ENCODE measurements at regions not wholly inside any gene's neighbourhood (a gene's known extent, or its start where the extent isn't known, plus 50 kb on each side); places are given as distances from the start of the nearest gene placed in this dataset.

DNA sequence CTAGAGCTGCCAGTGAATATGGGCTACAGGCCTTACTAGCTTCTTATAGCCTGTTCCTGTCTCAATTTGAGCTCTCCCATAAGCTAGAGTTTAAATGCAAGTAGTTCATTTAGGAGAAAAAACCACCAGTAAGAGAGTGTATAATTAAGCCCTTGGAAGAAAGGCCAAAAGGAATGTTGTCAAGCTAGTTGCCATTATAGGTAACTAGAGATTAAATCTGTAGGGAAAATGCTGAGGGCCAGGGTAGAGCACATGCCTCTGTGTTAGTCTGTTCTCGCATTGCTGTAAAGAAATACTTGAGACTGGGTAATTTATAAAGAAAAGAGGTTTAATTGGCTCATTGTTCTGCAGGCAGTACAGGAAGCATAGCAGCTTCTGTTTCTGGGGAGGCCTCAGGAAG, 410.2 kb downstream of the MID1IP1 start:
- DNase-seq, result no peak
- Histone ChIP-seq H3K36me3 (ENCODE audit: control insufficient read depth, insufficient read depth, low read length) (no peaks in the 10 kb centered on the region), H3K4me3 (ENCODE audit: insufficient read depth, low read depth, low read length, poor library complexity, severe bottlenecking) (no peak overlapping the region), H3K27ac (ENCODE audit: insufficient read depth, low read length, poor library complexity, severe bottlenecking) (no peak overlapping the region), H3K27me3 (replicated peaks; ENCODE audit: control insufficient read depth, insufficient read depth, low read length, poor library complexity, severe bottlenecking) (no peaks in the 10 kb centered on the region), H3K4me1 (ENCODE audit: control insufficient read depth, insufficient read depth, low read length, poor library complexity, severe bottlenecking) (no peaks in the 10 kb centered on the region), H3K9me3 (ENCODE audit: control insufficient read depth, low read length) (no peaks in the 10 kb centered on the region)

DNA sequence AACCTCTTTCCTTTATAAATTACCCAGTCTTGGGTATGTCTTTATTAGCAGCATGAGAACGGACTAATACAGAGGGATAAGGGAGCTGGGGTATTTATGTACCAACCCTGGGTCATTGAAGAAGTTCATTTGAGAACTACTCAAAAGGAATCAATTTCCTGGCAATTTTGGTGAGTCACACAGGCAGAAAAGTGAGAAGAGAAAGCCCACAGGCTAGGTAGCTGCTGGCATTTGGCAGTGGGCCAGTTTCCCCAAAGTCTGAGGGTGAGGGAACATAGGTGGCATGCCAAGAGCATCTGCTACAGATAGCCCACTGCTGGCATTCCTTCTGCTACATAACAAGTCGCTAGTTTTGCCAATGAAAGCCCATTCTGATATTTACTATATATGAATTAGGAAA, 411.2 kb downstream of the MID1IP1 start:
- Histone ChIP-seq H3K27me3 (replicated peaks; ENCODE audit: control insufficient read depth, insufficient read depth, low read length, poor library complexity, severe bottlenecking) (no peaks in the 10 kb centered on the region), H3K36me3 (ENCODE audit: control insufficient read depth, insufficient read depth, low read length) (no peaks in the 10 kb centered on the region), H3K27ac (ENCODE audit: insufficient read depth, low read length, poor library complexity, severe bottlenecking) (no peak overlapping the region), H3K4me1 (ENCODE audit: control insufficient read depth, insufficient read depth, low read length, poor library complexity, severe bottlenecking) (no peaks in the 10 kb centered on the region), H3K9me3 (ENCODE audit: control insufficient read depth, low read length) (no peaks in the 10 kb centered on the region), H3K4me3 (ENCODE audit: insufficient read depth, low read depth, low read length, poor library complexity, severe bottlenecking) (no peak overlapping the region)
- DNase-seq, result no peak

DNA sequence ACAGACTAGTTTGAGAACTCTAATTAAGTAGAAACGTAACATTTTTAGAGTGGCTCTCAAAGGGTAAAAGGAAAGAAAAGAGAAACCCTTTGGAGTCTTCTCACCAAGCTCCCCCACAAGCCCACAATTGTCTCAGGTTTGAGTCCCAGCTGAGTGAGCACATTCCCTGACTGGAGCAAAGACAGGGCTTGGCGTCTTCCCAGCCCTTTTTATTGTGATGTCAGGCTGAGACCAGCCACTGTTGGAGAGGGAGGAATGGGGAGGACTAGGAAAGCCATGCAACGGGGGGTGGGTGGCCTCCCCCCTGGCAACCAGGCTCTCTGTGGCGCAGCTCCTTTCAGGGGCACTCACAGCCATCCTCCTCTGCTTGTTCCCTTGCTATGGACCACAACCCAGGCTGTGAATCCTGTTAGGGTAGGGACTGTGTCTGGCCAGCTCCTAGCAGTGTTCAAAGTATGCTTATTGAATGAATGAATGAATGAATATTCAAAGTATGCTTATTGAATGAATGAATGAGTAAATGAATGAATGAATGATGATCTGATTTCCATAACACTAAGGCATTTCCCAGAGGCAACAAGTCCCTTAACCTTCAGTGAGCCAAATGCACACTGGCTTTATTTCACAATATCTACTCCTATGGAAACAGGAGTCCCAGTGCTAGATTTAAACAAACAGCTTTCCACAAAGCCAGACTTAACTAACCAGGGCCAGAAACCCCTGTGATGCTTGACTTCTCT, 413.3 kb downstream of the MID1IP1 start:
- H3K36me3 ChIP-seq (ENCODE audit: control insufficient read depth, insufficient read depth, low read length), result no peaks in the 10 kb centered on the region
- no peak overlapping the region for H3K27ac ChIP-seq (ENCODE audit: insufficient read depth, low read length, poor library complexity, severe bottlenecking)
- no peaks in the 10 kb centered on the region for H3K27me3 ChIP-seq (replicated peaks; ENCODE audit: control insufficient read depth, insufficient read depth, low read length, poor library complexity, severe bottlenecking)
- no peak for DNase-seq
- H3K9me3 ChIP-seq (ENCODE audit: control insufficient read depth, low read length), result no peaks in the 10 kb centered on the region
- no peak overlapping the region for H3K4me3 ChIP-seq (ENCODE audit: insufficient read depth, low read depth, low read length, poor library complexity, severe bottlenecking)
- no peaks in the 10 kb centered on the region for H3K4me1 ChIP-seq (ENCODE audit: control insufficient read depth, insufficient read depth, low read length, poor library complexity, severe bottlenecking)

DNA sequence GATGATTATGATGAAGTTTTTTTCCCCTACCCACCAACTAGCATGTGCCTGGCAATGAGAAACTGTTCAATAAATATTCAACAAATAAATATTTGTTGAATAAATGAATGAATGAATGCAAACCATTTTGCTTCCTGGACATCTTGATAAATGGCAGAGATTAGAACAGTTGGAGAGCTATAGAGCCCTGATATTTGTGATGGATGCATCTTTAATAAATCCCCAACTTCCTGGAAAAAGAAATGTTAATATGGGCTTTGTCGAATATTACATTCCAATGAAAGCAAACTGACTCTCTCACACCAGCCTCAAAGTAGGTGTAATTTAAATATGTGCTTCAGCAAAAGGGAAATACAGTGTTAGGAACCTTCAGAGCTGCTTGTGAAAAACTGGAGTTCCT, 419.7 kb downstream of the MID1IP1 start:
- no peak overlapping the region for H3K27ac ChIP-seq (ENCODE audit: insufficient read depth, low read length, poor library complexity, severe bottlenecking)
- no peaks in the 10 kb centered on the region for H3K27me3 ChIP-seq (replicated peaks; ENCODE audit: control insufficient read depth, insufficient read depth, low read length, poor library complexity, severe bottlenecking)
- H3K9me3 ChIP-seq (ENCODE audit: control insufficient read depth, low read length), result no peaks in the 10 kb centered on the region
- H3K4me1 ChIP-seq (ENCODE audit: control insufficient read depth, insufficient read depth, low read length, poor library complexity, severe bottlenecking), result no peaks in the 10 kb centered on the region
- no peaks in the 10 kb centered on the region for H3K36me3 ChIP-seq (ENCODE audit: control insufficient read depth, insufficient read depth, low read length)
- H3K4me3 ChIP-seq (ENCODE audit: insufficient read depth, low read depth, low read length, poor library complexity, severe bottlenecking), result no peak overlapping the region
- no peak for DNase-seq

DNA sequence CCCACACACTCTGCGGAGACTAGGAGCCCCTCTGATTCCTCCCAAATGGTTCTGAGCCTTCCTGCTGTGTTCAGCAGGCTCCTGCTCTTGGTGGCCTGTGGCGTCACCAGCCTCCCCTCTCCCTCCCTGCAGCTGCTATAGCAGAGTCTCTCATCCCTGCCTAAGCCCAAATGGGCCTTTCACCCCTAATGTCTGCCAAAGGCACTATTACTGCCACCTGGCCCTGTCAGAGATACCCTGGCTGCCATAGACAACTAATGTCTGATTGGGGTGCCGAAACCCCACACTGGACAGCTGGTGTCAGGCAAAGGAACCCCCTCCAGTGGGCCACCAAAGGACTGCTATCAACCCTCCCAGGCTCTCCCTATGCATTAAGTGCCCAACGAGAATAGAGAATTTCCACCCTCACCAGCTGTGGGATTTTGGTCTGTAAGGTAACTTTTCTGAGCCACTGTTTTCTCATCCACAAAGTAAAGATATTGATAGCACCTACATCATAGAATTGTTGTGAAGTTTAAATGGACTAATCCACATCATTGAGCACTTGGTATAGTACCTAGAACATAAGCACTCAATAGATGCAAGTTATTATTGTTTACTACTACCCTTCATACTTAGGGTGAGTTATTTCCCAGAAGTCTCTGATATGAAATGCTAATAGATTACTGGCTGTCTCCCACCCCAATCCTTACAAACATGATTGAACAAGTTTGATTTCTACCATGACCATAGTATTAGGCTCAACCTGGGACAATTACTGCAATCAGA, 421.3 kb downstream of the MID1IP1 start:
- Histone ChIP-seq H3K4me3 (ENCODE audit: insufficient read depth, low read depth, low read length, poor library complexity, severe bottlenecking) (no peak overlapping the region), H3K36me3 (ENCODE audit: control insufficient read depth, insufficient read depth, low read length) (no peaks in the 10 kb centered on the region), H3K4me1 (ENCODE audit: control insufficient read depth, insufficient read depth, low read length, poor library complexity, severe bottlenecking) (no peaks in the 10 kb centered on the region), H3K27ac (ENCODE audit: insufficient read depth, low read length, poor library complexity, severe bottlenecking) (no peak overlapping the region), H3K9me3 (ENCODE audit: control insufficient read depth, low read length) (no peaks in the 10 kb centered on the region), H3K27me3 (replicated peaks; ENCODE audit: control insufficient read depth, insufficient read depth, low read length, poor library complexity, severe bottlenecking) (no peaks in the 10 kb centered on the region)
- DNase-seq, result no peak

DNA sequence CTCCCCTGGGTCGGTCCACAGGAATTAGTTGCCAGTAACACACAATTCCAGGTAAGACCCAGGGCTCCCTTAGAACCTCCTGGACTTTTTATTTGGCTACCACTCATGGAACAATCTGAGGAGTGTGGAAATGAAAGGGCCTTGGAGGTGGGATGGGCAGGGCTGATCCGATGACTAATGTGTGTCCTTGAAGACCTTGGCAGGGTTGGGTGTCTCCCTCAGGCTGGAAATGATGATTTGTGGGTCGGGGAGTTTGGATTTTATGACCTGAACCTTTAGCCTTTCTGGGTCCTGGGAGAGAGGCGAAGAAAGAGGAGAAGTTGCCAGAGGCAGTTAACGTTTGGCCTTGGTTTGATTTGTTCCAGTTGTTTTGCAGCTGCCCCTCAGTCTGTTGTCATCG, 425.0 kb downstream of the MID1IP1 start:
- no peaks in the 10 kb centered on the region for H3K36me3 ChIP-seq (ENCODE audit: control insufficient read depth, insufficient read depth, low read length)

DNA sequence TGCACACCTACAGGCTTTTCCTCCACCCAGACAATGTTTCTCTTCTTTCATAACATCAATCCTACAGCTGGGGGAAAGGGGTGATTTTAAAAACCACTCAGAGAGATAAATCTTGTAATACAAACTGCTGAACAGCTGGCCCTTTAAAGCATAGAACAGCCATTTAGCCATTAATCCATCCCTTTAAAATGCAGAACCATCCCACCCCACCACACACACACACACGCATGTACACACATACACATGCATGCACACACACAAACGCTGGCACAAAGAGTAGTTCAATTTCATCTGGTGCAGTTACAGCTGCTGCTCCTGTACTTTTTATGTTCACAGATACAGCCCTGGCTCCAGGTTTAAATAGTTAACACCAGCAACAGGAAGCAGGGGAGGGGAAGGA, 426.1 kb downstream of the MID1IP1 start:
- Histone ChIP-seq H3K4me1 (ENCODE audit: control insufficient read depth, insufficient read depth, low read length, poor library complexity, severe bottlenecking) (no peaks in the 10 kb centered on the region), H3K27ac (ENCODE audit: insufficient read depth, low read length, poor library complexity, severe bottlenecking) (no peak overlapping the region), H3K9me3 (ENCODE audit: control insufficient read depth, low read length) (no peaks in the 10 kb centered on the region), H3K36me3 (ENCODE audit: control insufficient read depth, insufficient read depth, low read length) (no peaks in the 10 kb centered on the region), H3K4me3 (ENCODE audit: insufficient read depth, low read depth, low read length, poor library complexity, severe bottlenecking) (no peak overlapping the region), H3K27me3 (replicated peaks; ENCODE audit: control insufficient read depth, insufficient read depth, low read length, poor library complexity, severe bottlenecking) (no peaks in the 10 kb centered on the region)
- no peak for DNase-seq

More for the DNA sequence above, 425.0 kb downstream of the MID1IP1 start:
- Histone ChIP-seq H3K4me3 (ENCODE audit: insufficient read depth, low read depth, low read length, poor library complexity, severe bottlenecking) (no peak overlapping the region), H3K4me1 (ENCODE audit: control insufficient read depth, insufficient read depth, low read length, poor library complexity, severe bottlenecking) (no peaks in the 10 kb centered on the region), H3K27ac (ENCODE audit: insufficient read depth, low read length, poor library complexity, severe bottlenecking) (no peak overlapping the region), H3K9me3 (ENCODE audit: control insufficient read depth, low read length) (no peaks in the 10 kb centered on the region), H3K27me3 (replicated peaks; ENCODE audit: control insufficient read depth, insufficient read depth, low read length, poor library complexity, severe bottlenecking) (no peaks in the 10 kb centered on the region)
- DNase-seq, result no peak

DNA sequence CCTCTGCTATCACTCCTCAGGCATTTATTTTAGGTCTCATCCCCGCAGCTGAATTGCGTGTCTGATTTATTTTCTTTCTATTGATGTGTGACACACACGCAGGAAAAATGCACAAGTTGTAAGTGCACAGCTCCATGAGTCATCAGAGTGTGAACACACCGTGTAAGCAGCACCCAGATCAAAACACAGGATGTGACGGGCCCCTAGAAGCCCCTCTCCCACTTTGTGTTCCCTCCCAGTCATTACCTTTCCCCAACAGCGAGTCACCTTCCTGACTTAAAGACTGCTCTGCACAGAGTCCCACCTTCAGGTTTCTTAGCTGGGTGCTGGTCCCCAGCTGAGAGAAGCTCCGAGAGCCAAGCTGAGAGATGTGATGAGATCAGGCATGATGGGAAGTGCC, 436.7 kb downstream of the MID1IP1 start:
- Histone ChIP-seq H3K4me1 (ENCODE audit: control insufficient read depth, insufficient read depth, low read length, poor library complexity, severe bottlenecking) (no peaks in the 10 kb centered on the region), H3K27me3 (replicated peaks; ENCODE audit: control insufficient read depth, insufficient read depth, low read length, poor library complexity, severe bottlenecking) (no peaks in the 10 kb centered on the region), H3K9me3 (ENCODE audit: control insufficient read depth, low read length) (no peaks in the 10 kb centered on the region), H3K4me3 (ENCODE audit: insufficient read depth, low read depth, low read length, poor library complexity, severe bottlenecking) (no peak overlapping the region), H3K27ac (ENCODE audit: insufficient read depth, low read length, poor library complexity, severe bottlenecking) (no peak overlapping the region), H3K36me3 (ENCODE audit: control insufficient read depth, insufficient read depth, low read length) (no peaks in the 10 kb centered on the region)
- no peak for DNase-seq

DNA sequence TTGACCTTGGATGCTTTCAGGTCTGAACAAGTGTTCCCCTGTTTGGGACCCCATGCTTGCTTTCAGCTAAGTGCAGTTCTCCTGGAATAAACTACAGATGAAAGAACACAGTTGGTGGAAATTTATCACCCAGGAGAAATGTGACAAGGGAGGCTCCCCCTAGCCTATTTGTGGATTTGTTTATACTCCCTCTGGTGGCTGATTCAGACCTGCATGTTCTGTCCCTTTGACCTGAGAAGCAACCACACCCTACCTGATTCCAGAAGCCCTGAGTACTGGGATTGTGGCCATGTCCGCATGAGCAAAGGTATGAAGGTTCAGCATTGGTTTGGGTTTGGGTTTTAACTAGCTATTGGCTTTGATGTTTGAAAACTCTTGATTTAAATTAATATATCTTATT, 440.9 kb downstream of the MID1IP1 start:
- DNase-seq, result no peak
- H3K27ac ChIP-seq (ENCODE audit: insufficient read depth, low read length, poor library complexity, severe bottlenecking), result no peak overlapping the region
- no peaks in the 10 kb centered on the region for H3K9me3 ChIP-seq (ENCODE audit: control insufficient read depth, low read length)
- no peaks in the 10 kb centered on the region for H3K4me1 ChIP-seq (ENCODE audit: control insufficient read depth, insufficient read depth, low read length, poor library complexity, severe bottlenecking)
- no peak overlapping the region for H3K4me3 ChIP-seq (ENCODE audit: insufficient read depth, low read depth, low read length, poor library complexity, severe bottlenecking)
- H3K36me3 ChIP-seq (ENCODE audit: control insufficient read depth, insufficient read depth, low read length), result no peaks in the 10 kb centered on the region
- H3K27me3 ChIP-seq (replicated peaks; ENCODE audit: control insufficient read depth, insufficient read depth, low read length, poor library complexity, severe bottlenecking), result no peaks in the 10 kb centered on the region

DNA sequence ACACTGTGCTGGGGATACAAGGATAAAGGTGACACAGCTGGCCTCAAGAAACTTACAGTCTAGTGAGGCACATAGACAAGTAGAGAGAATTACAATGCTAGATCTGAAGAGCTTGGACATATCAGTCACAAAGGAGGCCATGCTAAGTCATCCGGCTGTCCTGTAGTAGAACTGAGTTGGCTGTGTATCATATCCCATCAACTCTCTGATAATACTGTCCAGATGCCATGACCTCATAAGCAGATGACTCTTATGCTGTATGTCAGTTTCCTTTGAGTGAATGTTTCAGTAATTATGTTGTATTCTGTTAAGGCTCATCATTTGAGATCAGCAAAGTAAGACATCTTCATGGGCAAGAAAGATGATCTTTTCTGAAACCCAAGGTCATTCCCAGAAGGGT, 442.9 kb downstream of the MID1IP1 start:
- DNase-seq, result no peak

More for the DNA sequence above, 442.9 kb downstream of the MID1IP1 start:
- Histone ChIP-seq H3K27ac (ENCODE audit: insufficient read depth, low read length, poor library complexity, severe bottlenecking) (no peak overlapping the region), H3K27me3 (replicated peaks; ENCODE audit: control insufficient read depth, insufficient read depth, low read length, poor library complexity, severe bottlenecking) (no peaks in the 10 kb centered on the region), H3K36me3 (ENCODE audit: control insufficient read depth, insufficient read depth, low read length) (no peaks in the 10 kb centered on the region), H3K4me1 (ENCODE audit: control insufficient read depth, insufficient read depth, low read length, poor library complexity, severe bottlenecking) (no peaks in the 10 kb centered on the region), H3K4me3 (ENCODE audit: insufficient read depth, low read depth, low read length, poor library complexity, severe bottlenecking) (no peak overlapping the region), H3K9me3 (ENCODE audit: control insufficient read depth, low read length) (no peaks in the 10 kb centered on the region)
